ENCODE measurements at regions not wholly inside any gene's neighbourhood (a gene's known extent, or its start where the extent isn't known, plus 50 kb on each side); places are given as distances from the start of the nearest gene placed in this dataset.

GRCh38 chr12:32051511-32052211 is 55.0 kb upstream of the BICD1 start:
- H3K27me3 Mint-ChIP-seq (ENCODE audit: low read depth) = no peaks in the 10 kb centered on the region
- no peak for TF ChIP-seq CTCF (IDR thresholded peaks at IDR 0.05; ENCODE audit: unreplicated experiment in 3 of 3)
- H3K36me3 Mint-ChIP-seq (ENCODE audit: low read depth) = no peaks in the 10 kb centered on the region
- peak overlapping the region; percentile 73 to 84 (median 80) for H3K27ac Mint-ChIP-seq
- H3K9me3 Mint-ChIP-seq = peaks cover 5% of the 10 kb centered on the region
- H3K4me1 Mint-ChIP-seq = peaks cover 9% of the 10 kb centered on the region
- no peak overlapping the region for H3K4me3 Mint-ChIP-seq

GRCh38 chr12:32052212-32052713 is 54.4 kb upstream of the BICD1 start:
- Mint-ChIP-seq H3K4me1 (peaks cover 9% of the 10 kb centered on the region), H3K27me3 (ENCODE audit: low read depth) (no peaks in the 10 kb centered on the region), H3K9me3 (peaks cover 8% of the 10 kb centered on the region), H3K27ac (peak overlapping the region; percentile 73 to 84 (median 80)), H3K4me3 (no peak overlapping the region), H3K36me3 (ENCODE audit: low read depth) (no peaks in the 10 kb centered on the region)
- TF ChIP-seq CTCF (IDR thresholded peaks at IDR 0.05; ENCODE audit: unreplicated experiment in 3 of 3) = no peak

- no peak for TF ChIP-seq CTCF (IDR thresholded peaks at IDR 0.05; ENCODE audit: unreplicated experiment in 3 of 3)
- Mint-ChIP-seq H3K36me3 (ENCODE audit: low read depth) (no peaks in the 10 kb centered on the region), H3K27ac (no peak overlapping the region), H3K4me1 (peaks cover 9% of the 10 kb centered on the region), H3K27me3 (ENCODE audit: low read depth) (no peaks in the 10 kb centered on the region), H3K9me3 (peaks cover 8% of the 10 kb centered on the region), H3K4me3 (no peak overlapping the region)
Observed at GRCh38 chr12:32053881-32054624, 52.6 kb upstream of the BICD1 start.

Data from nephron (organoid).